ENCODE measurements at regions not wholly inside any gene's neighbourhood (a gene's known extent, or its start where the extent isn't known, plus 50 kb on each side); places are given as distances from the start of the nearest gene placed in this dataset.

DNA sequence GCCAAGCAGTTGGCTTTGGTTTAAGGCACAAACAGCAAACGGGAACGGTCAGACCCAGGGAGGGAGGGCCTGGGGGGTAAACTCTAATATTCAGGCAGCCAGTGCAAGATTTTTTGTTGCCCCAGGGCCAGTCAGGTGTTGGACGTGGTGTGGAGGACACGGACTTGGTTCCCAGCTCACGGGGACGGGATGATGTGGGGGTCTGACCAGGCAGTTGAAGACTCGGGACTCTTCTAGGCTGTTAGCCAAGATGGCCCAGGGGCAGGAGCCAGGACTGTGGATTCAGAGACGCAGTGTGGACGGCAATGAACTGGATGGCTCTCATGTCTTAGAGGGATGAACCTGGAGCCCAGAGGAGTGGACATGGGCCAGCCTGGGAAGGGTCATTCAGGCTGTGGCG is 169.2 kb downstream of the C9orf50 start:
- peak overlapping the region; percentile 26 to 62 for H3K27ac ChIP-seq (ENCODE audit: low read depth in 1 of 2, low read length in 2 of 2)
- 83% methylated on average over 10 of the region's 10 CpGs for WGBS
- TF ChIP-seq JUND (IDR thresholded peaks at IDR 0.05) (no peak), EGR1 (IDR thresholded peaks at IDR 0.05; ENCODE audit: low read depth in 2 of 2) (no peak), SP1 (IDR thresholded peaks at IDR 0.05) (no peak), RAD21 (IDR thresholded peaks at IDR 0.05) (no peak), MAX (IDR thresholded peaks at IDR 0.05) (no peak), YY1 (IDR thresholded peaks at IDR 0.05) (no peak), FOXA1 (IDR thresholded peaks at IDR 0.05) (no peak), RXRA (IDR thresholded peaks at IDR 0.05) (no peak), GABPA (IDR thresholded peaks at IDR 0.05 in 1 of 2, conservative IDR thresholded peaks at IDR 0.05 in 1 of 2) (no peak)
- TF ChIP-seq, protein P1, sequence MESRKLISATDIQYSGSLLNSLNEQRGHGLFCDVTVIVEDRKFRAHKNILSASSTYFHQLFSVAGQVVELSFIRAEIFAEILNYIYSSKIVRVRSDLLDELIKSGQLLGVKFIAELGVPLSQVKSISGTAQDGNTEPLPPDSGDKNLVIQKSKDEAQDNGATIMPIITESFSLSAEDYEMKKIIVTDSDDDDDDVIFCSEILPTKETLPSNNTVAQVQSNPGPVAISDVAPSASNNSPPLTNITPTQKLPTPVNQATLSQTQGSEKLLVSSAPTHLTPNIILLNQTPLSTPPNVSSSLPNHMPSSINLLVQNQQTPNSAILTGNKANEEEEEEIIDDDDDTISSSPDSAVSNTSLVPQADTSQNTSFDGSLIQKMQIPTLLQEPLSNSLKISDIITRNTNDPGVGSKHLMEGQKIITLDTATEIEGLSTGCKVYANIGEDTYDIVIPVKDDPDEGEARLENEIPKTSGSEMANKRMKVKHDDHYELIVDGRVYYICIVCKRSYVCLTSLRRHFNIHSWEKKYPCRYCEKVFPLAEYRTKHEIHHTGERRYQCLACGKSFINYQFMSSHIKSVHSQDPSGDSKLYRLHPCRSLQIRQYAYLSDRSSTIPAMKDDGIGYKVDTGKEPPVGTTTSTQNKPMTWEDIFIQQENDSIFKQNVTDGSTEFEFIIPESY (IDR thresholded peaks at IDR 0.05) = no peak
- TF ChIP-seq, protein P2, sequence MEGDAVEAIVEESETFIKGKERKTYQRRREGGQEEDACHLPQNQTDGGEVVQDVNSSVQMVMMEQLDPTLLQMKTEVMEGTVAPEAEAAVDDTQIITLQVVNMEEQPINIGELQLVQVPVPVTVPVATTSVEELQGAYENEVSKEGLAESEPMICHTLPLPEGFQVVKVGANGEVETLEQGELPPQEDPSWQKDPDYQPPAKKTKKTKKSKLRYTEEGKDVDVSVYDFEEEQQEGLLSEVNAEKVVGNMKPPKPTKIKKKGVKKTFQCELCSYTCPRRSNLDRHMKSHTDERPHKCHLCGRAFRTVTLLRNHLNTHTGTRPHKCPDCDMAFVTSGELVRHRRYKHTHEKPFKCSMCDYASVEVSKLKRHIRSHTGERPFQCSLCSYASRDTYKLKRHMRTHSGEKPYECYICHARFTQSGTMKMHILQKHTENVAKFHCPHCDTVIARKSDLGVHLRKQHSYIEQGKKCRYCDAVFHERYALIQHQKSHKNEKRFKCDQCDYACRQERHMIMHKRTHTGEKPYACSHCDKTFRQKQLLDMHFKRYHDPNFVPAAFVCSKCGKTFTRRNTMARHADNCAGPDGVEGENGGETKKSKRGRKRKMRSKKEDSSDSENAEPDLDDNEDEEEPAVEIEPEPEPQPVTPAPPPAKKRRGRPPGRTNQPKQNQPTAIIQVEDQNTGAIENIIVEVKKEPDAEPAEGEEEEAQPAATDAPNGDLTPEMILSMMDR (IDR thresholded peaks at IDR 0.05; ENCODE audit: low read depth, low read length, missing input control) = no peak
- TF ChIP-seq, protein P3, sequence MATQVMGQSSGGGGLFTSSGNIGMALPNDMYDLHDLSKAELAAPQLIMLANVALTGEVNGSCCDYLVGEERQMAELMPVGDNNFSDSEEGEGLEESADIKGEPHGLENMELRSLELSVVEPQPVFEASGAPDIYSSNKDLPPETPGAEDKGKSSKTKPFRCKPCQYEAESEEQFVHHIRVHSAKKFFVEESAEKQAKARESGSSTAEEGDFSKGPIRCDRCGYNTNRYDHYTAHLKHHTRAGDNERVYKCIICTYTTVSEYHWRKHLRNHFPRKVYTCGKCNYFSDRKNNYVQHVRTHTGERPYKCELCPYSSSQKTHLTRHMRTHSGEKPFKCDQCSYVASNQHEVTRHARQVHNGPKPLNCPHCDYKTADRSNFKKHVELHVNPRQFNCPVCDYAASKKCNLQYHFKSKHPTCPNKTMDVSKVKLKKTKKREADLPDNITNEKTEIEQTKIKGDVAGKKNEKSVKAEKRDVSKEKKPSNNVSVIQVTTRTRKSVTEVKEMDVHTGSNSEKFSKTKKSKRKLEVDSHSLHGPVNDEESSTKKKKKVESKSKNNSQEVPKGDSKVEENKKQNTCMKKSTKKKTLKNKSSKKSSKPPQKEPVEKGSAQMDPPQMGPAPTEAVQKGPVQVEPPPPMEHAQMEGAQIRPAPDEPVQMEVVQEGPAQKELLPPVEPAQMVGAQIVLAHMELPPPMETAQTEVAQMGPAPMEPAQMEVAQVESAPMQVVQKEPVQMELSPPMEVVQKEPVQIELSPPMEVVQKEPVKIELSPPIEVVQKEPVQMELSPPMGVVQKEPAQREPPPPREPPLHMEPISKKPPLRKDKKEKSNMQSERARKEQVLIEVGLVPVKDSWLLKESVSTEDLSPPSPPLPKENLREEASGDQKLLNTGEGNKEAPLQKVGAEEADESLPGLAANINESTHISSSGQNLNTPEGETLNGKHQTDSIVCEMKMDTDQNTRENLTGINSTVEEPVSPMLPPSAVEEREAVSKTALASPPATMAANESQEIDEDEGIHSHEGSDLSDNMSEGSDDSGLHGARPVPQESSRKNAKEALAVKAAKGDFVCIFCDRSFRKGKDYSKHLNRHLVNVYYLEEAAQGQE (IDR thresholded peaks at IDR 0.05) = no peak
- no peak overlapping the region for H3K9ac ChIP-seq (ENCODE audit: low read depth in 1 of 2, low read length in 2 of 2)
- no peaks in the 10 kb centered on the region for H3K36me3 ChIP-seq (ENCODE audit: control insufficient read depth in 4 of 4, insufficient read depth in 3 of 4, low read depth in 1 of 4, low read length in 3 of 4)
- no peaks in the 10 kb centered on the region for H3K9me3 ChIP-seq (ENCODE audit: control insufficient read depth in 4 of 4, low read length in 3 of 4)
- H3K27me3 ChIP-seq (ENCODE audit: control insufficient read depth in 4 of 4, insufficient read depth in 4 of 4, low read length in 3 of 4) = no peaks in the 10 kb centered on the region
- H3K4me3 ChIP-seq (ENCODE audit: low read depth in 1 of 3, low read length in 3 of 3) = no peak overlapping the region
- no peaks in the 10 kb centered on the region for H3K4me1 ChIP-seq (ENCODE audit: control insufficient read depth in 4 of 4, insufficient read depth in 4 of 4, low read length in 3 of 4)
- no peak for DNase-seq (ENCODE audit: low spot score)

DNA sequence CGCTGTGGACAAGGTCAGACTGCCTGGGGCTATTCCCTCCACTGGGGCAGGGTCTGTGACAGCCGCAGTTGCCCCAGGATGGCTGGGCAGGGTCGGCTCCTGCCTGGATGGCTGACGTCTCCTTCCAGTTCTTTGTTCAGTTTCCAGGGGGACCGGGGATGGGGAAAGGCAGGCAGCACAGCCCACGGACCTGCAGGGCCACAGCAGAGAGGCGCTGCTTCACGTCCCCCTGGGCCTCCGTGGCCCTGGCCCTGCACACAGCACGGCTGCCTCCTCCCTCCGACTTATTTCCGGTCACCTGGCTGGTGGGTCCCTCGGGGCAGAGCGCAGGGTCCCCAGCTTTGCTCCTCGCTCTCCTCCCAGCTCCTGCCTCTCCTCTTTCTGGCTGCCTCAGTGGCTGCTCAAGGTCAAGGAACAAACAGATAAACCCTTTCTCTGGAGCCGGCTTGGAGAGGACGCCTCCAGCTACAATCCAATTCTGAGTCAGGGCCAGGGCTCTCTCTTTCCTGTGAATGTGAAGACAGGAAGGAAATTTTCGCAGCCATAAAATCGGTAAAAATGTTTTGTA is 169.7 kb downstream of the C9orf50 start:
- no peaks in the 10 kb centered on the region for H3K9me3 ChIP-seq (ENCODE audit: control insufficient read depth in 4 of 4, low read length in 3 of 4)

More for the DNA sequence above, 169.7 kb downstream of the C9orf50 start:
- Histone ChIP-seq H3K4me3 (ENCODE audit: low read depth in 1 of 3, low read length in 3 of 3) (no peak overlapping the region), H3K9ac (ENCODE audit: low read depth in 1 of 2, low read length in 2 of 2) (no peak overlapping the region), H3K27ac (ENCODE audit: low read depth in 1 of 2, low read length in 2 of 2) (peak overlapping the region; percentile 26 to 62), H3K27me3 (ENCODE audit: control insufficient read depth in 4 of 4, insufficient read depth in 4 of 4, low read length in 3 of 4) (no peaks in the 10 kb centered on the region), H3K4me1 (ENCODE audit: control insufficient read depth in 4 of 4, insufficient read depth in 4 of 4, low read length in 3 of 4) (no peaks in the 10 kb centered on the region), H3K36me3 (ENCODE audit: control insufficient read depth in 4 of 4, insufficient read depth in 3 of 4, low read depth in 1 of 4, low read length in 3 of 4) (no peaks in the 10 kb centered on the region)
- TF ChIP-seq, protein P3 (IDR thresholded peaks at IDR 0.05) = no peak
- TF ChIP-seq, protein P4, sequence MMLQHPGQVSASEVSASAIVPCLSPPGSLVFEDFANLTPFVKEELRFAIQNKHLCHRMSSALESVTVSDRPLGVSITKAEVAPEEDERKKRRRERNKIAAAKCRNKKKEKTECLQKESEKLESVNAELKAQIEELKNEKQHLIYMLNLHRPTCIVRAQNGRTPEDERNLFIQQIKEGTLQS (IDR thresholded peaks at IDR 0.05) = no peak
- peak; percentile 31 for TF ChIP-seq NR2F2 (IDR thresholded peaks at IDR 0.05)
- 72% methylated on average over 19 of the region's 19 CpGs for WGBS
- DNase-seq (ENCODE audit: low spot score) = no peak
